MCF 10A (cell line): ENCODE measurements at regions not wholly inside any gene's neighbourhood (a gene's known extent, or its start where the extent isn't known, plus 50 kb on each side); places are given as distances from the start of the nearest gene placed in this dataset.

Source experiments
- BruUV-seq: library from RNA; stranded (reverse); fragments of 400-500 nt; replicated peaks from 2 replicates; lab custom pipeline; 2021; lab: Mats Ljungman, UMichigan
- CTCF ChIA-PET: fragments of 300-600 bp; sonication (Branson Sonifier 250); formaldehyde crosslinking; extraction: SDS; loops from one replicate; lab custom pipeline; 2021; ENCODE audit warnings: antibody characterized with exemption, inconsistent platforms; lab: Yijun Ruan, JAX
- POLR2A ChIA-PET: fragments of 300-600, 350-650 bp; sonication (Branson Sonifier 250); formaldehyde crosslinking; extraction: SDS; loops from one replicate; lab custom pipeline; 2020; ENCODE audit warnings: antibody characterized with exemption, inconsistent platforms; lab: Yijun Ruan, JAX
- DNase-seq: peaks from one replicate; pipeline ENCODE4 v3.0.0-alpha.2; 2018; ENCODE audit not compliant: unreplicated experiment
- H3K27ac Mint-ChIP-seq: one replicate; pipeline ENCODE4 v1.8.0; 2022; ENCODE audit warnings: mild to moderate bottlenecking, low read depth, mixed read lengths; ENCODE audit not compliant: unreplicated experiment
- H3K27me3 Mint-ChIP-seq: one replicate; pipeline ENCODE4 v1.8.0; 2022; ENCODE audit warnings: mixed read lengths; ENCODE audit not compliant: insufficient read depth, unreplicated experiment
- H3K36me3 Mint-ChIP-seq: one replicate; pipeline ENCODE4 v1.8.0; 2022; ENCODE audit warnings: mild to moderate bottlenecking, moderate library complexity, mixed read lengths; ENCODE audit not compliant: insufficient read depth, unreplicated experiment
- H3K4me1 Mint-ChIP-seq: one replicate; pipeline ENCODE4 v1.8.0; 2022; ENCODE audit warnings: mixed read lengths; ENCODE audit not compliant: insufficient read depth, unreplicated experiment
- H3K4me3 Mint-ChIP-seq: one replicate; pipeline ENCODE4 v1.8.0; 2022; ENCODE audit warnings: mild to moderate bottlenecking, moderate library complexity, mixed read lengths; ENCODE audit not compliant: unreplicated experiment
- H3K9me3 Mint-ChIP-seq: one replicate; pipeline ENCODE4 v1.8.0; 2022; ENCODE audit warnings: mixed read lengths; ENCODE audit not compliant: unreplicated experiment
- intact Hi-C: fragments of 100-400 bp; cut with micrococcal nuclease; formaldehyde crosslinking; loops from 2 replicates; pipeline ENCODE4 v1.14.1; 2022
- TF ChIP-seq, protein P1 (sequence below): fragments of 200-600 bp; IDR thresholded peaks from one replicate; pipeline ENCODE4 v1.8.0; 2022; ENCODE audit warnings: antibody characterized with exemption, mild to moderate bottlenecking; ENCODE audit not compliant: unreplicated experiment

DNA sequence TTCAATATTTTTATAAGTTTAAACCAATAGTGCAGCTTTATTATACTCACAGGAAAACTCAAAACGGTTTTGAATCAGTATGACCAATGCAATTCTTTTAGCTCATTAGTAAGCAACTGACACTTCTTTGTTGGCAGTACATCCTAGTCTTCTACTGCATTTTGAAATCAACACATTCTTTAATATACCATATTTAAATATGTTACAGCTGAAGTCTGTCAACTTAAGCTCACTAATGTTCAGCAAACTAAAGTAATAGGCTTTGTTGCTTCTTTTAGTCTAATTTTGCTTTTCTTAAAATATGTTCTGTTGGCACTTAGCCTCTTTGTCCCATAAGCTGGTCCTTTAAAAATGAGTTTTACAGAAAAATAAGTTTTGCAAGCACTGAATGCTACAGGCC, 55.4 kb upstream of the CCBE1 start:
- TF ChIP-seq, protein P1, sequence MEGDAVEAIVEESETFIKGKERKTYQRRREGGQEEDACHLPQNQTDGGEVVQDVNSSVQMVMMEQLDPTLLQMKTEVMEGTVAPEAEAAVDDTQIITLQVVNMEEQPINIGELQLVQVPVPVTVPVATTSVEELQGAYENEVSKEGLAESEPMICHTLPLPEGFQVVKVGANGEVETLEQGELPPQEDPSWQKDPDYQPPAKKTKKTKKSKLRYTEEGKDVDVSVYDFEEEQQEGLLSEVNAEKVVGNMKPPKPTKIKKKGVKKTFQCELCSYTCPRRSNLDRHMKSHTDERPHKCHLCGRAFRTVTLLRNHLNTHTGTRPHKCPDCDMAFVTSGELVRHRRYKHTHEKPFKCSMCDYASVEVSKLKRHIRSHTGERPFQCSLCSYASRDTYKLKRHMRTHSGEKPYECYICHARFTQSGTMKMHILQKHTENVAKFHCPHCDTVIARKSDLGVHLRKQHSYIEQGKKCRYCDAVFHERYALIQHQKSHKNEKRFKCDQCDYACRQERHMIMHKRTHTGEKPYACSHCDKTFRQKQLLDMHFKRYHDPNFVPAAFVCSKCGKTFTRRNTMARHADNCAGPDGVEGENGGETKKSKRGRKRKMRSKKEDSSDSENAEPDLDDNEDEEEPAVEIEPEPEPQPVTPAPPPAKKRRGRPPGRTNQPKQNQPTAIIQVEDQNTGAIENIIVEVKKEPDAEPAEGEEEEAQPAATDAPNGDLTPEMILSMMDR = no peak
- H3K27me3 Mint-ChIP-seq = no peaks in the 10 kb centered on the region
- H3K27ac Mint-ChIP-seq = peak overlapping the region; percentile 79
- H3K36me3 Mint-ChIP-seq = no peaks in the 10 kb centered on the region
- no peaks in the 10 kb centered on the region for H3K9me3 Mint-ChIP-seq
- CTCF ChIA-PET = interaction anchor here (0.9 to 3.6 kb wide), 5 partner anchors 11 to 71 kb away, joined by 3 to 21 read pairs (median 3); partner anchors contain the start of gene CCBE1
- peaks cover 17% of the 10 kb centered on the region for H3K4me1 Mint-ChIP-seq
- no TSS peak for BruUV-seq
- POLR2A ChIA-PET = interaction anchor here (0.9 to 1.0 kb wide), 3 partner anchors 10 to 56 kb away, joined by 3 to 4 read pairs (median 3); no protein-coding TSS in a partner anchor
- DNase-seq = no peak
- no peak overlapping the region for H3K4me3 Mint-ChIP-seq
- intact Hi-C loops = no loop called here

DNA sequence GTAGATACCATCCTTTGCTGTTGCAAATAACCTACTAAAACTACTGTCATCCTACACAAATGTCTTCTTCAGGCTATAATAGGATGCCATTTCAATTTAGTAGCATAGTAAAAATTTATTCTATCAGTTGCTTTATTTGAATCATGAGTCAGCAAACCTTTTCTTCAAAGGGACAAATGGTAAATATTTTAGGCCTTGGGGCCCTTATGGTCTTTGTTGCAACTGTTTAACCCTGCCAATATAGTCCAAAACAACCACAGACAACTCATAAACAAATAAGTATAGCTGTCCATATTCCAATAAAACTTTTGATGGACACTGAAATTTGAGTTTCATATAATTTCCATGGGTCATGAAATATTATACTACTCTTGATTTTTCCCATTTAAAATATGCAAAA, 54.0 kb upstream of the CCBE1 start:
- CTCF ChIA-PET = interaction anchor here (0.7 to 3.6 kb wide), 6 partner anchors 11 to 90 kb away, joined by 3 to 21 read pairs (median 3); partner anchors contain the start of gene CCBE1
- intact Hi-C loops = no loop called here
- Mint-ChIP-seq H3K27me3 (no peaks in the 10 kb centered on the region), H3K27ac (no peak overlapping the region), H3K4me1 (peaks cover 17% of the 10 kb centered on the region), H3K9me3 (no peaks in the 10 kb centered on the region), H3K4me3 (no peak overlapping the region), H3K36me3 (no peaks in the 10 kb centered on the region)
- BruUV-seq = no TSS peak
- no peak for DNase-seq
- POLR2A ChIA-PET = interaction anchor here (0.7 kb wide), 1 partner anchor 50 kb away, joined by 4 read pairs; no protein-coding TSS in a partner anchor
- TF ChIP-seq, protein P1 = no peak

DNA sequence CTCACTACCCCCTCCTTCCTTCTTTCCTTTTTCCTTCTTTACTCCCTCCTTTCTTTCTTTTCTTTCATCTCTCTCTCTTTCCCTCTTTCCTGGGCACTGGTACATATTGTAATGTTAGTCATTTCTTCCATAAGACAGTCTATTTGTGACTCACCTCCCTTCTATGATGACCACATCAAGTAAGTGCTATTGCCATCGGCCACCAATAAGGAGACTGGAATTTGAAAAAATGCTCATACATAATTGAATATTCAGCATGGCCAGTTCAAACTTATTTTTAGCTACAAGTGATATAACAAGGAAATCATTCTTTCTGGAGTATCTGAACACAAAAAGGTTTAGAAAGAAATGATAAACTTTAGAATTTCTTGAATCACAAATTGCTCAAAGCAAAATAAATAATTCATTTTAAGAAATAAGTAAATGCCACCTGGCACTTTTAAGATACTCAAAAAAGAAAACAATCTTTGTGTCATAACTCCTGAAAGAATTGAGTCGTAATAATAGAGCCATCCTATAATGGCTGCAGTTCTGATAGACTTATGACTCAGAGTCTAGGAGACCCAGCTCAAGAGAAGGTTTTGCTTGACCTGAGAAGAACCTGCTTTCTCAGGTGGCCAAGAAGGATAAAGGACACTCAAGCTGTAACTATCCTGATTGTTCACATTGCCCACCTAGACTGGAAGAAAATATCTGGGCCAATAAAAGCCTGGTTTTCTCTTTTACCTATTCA, 51.6 kb upstream of the CCBE1 start:
- peaks cover 28% of the 10 kb centered on the region for H3K4me1 Mint-ChIP-seq
- H3K27me3 Mint-ChIP-seq = no peaks in the 10 kb centered on the region
- ChIA-PET POLR2A (interaction anchor here (0.6 to 1.8 kb wide), 5 partner anchors 10 to 47 kb away, joined by 3 to 6 read pairs (median 3); no protein-coding TSS in a partner anchor), CTCF (interaction anchor here (0.8 to 1.3 kb wide), 4 partner anchors 10 to 1180 kb away, joined by 3 to 5 read pairs (median 4); partner anchors contain the start of gene CCBE1)
- H3K4me3 Mint-ChIP-seq = no peak overlapping the region
- BruUV-seq = no TSS peak
- TF ChIP-seq, protein P1 = no peak
- intact Hi-C loops = loop anchor here (10.0 kb wide), 1 partner anchor 76 kb away; no protein-coding TSS in a partner anchor
- H3K9me3 Mint-ChIP-seq = no peaks in the 10 kb centered on the region
- no peak overlapping the region for H3K27ac Mint-ChIP-seq
- no peaks in the 10 kb centered on the region for H3K36me3 Mint-ChIP-seq
- peak; percentile 67 for DNase-seq
